Cardiac muscle cell (in vitro differentiated cells and primary cell): ENCODE measurements at regions not wholly inside any gene's neighbourhood (a gene's known extent, or its start where the extent isn't known, plus 50 kb on each side); places are given as distances from the start of the nearest gene placed in this dataset.
"Not testable (repeated sequence)": the region's sequence is repeated elsewhere in the genome, so short reads cannot be mapped to it uniquely, and the experiment has no call there.

Experiments used
- DNase-seq, 2 donors: peaks; one replicate each; pipeline versions ENCODE4 v3.0.0 to v3.0.0-alpha.2; 2010 to 2017; ENCODE audit warnings: low read depth in 1 of 2, low spot score in 1 of 2
- H3K27ac ChIP-seq: fragments of 200-600 bp; sonication (generic); 2 replicates; pipeline ENCODE4 v1.5.1; 2016
- H3K27me3 ChIP-seq: fragments of 200-600 bp; sonication (generic); 2 replicates; pipeline ENCODE4 v1.6.0; 2016; ENCODE audit warnings: control low read depth
- H3K36me3 ChIP-seq: fragments of 200-600 bp; sonication (generic); 2 replicates; pipeline ENCODE4 v1.5.1; 2016; ENCODE audit warnings: control low read depth
- H3K4me1 ChIP-seq: fragments of 200-600 bp; sonication (generic); 2 replicates; pipeline ENCODE4 v1.8.1; 2017; ENCODE audit warnings: low read depth, mild to moderate bottlenecking, mixed run types
- H3K4me3 ChIP-seq: fragments of 200-600 bp; sonication (generic); 2 replicates; pipeline ENCODE4 v1.5.1; 2016; ENCODE audit warnings: mild to moderate bottlenecking
- H3K9me3 ChIP-seq: fragments of 200-600 bp; sonication (generic); 2 replicates; pipeline ENCODE4 v1.5.1; 2017; ENCODE audit warnings: low read depth, mild to moderate bottlenecking, control low read depth
- TF ChIP-seq, protein P1 (sequence below): IDR thresholded peaks from 2 replicates; pipeline ENCODE4 v1.5.1; 2012; ENCODE audit warnings: low read depth, mild to moderate bottlenecking, low read length

DNA sequence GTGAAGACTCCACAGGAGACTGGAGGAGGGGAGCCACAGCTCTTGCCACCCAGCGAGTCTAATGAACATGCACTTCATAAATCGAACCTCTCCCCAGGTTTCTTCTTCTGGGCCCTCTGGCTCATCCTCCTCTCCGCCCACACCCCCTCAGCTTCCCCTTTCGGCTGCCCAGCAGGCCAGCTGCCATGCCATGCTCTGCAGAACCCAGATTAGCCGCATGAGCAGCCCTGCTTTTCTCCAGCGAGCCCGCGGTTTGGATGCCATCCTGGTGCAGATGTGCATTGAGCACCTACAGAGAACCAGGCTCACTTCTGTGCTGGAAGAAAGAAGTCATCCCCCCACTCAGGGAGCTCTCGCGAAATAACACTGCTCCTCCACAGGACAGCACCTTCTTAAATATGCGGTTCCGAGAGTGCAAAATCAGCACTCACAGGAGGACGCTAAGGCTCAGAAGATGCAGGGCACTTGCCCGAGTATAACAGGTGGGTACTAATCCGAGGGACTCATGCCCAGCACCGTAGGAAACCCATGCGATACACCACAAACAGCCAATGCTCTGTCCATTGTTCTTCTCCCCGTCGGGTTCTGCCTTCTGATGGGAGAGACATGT is 143.0 kb upstream of the THBS2 start:
- Histone ChIP-seq H3K27ac (no peak overlapping the region), H3K27me3 (no peaks in the 10 kb centered on the region), H3K9me3 (no peaks in the 10 kb centered on the region), H3K36me3 (no peaks in the 10 kb centered on the region), H3K4me1 (no peaks in the 10 kb centered on the region), H3K4me3 (no peak overlapping the region)
- TF ChIP-seq, protein P1, sequence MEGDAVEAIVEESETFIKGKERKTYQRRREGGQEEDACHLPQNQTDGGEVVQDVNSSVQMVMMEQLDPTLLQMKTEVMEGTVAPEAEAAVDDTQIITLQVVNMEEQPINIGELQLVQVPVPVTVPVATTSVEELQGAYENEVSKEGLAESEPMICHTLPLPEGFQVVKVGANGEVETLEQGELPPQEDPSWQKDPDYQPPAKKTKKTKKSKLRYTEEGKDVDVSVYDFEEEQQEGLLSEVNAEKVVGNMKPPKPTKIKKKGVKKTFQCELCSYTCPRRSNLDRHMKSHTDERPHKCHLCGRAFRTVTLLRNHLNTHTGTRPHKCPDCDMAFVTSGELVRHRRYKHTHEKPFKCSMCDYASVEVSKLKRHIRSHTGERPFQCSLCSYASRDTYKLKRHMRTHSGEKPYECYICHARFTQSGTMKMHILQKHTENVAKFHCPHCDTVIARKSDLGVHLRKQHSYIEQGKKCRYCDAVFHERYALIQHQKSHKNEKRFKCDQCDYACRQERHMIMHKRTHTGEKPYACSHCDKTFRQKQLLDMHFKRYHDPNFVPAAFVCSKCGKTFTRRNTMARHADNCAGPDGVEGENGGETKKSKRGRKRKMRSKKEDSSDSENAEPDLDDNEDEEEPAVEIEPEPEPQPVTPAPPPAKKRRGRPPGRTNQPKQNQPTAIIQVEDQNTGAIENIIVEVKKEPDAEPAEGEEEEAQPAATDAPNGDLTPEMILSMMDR, result no peak
- DNase-seq, result no peak

DNA sequence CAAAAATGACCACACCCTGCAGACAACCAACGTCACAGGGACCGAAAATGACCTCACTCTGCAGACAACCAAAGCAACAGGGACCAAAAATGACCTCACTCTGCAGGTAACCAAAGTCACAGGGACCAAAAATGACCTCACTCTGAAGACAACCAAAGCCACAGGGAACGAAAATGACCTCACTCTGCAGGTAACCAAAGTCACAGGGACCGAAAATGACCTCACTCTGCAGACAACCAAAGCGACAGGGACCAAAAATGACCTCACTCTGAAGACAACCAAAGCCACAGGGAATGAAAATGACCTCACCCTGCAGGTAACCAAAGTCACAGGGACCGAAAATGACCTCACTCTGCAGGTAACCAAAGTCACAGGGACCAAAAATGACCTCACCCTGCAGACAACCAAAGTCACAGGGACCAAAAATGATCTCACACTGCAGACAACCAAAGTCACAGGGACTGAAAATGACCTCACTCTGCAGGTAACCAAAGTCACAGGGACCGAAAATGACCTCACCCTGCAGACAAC is 142.4 kb upstream of the THBS2 start:
- not testable (repeated sequence) for H3K27ac ChIP-seq, DNase-seq, H3K4me1 ChIP-seq, H3K36me3 ChIP-seq, H3K9me3 ChIP-seq, H3K27me3 ChIP-seq, H3K4me3 ChIP-seq

DNA sequence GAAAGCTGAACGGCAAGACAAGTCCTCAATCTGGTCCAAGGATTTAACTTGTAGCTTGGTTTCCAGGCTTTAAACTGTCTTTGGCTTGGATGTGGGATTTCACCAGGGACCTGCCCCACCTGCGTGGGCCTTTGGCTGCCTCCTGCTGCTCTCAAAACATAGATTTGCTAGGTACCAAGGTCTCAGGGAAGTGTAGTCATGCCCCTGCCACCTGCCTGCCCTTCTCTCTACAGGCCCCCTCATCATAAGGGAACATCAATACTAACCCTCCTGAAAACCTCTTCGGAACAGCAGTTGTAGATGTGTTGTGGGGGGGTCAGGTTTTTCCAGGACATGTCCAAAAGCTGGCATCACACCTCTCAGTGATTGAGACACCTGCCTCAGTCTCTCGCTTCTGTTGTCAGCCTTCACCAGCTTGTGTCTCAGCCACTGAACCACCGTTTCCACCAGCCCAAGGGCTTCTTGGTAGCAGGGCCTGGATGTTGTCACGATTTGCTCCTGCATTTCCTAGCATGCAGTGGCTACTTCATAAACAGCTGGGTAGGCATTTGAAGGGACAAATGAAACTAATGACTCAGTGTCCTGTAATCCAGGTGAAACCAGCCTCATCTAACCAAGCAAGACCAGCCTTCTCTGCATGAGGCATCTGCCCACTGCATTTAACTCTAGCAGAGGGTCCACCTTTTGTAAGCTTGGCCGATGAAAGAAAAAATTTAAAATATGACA is 141.6 kb upstream of the THBS2 start:
- Histone ChIP-seq H3K27ac (no peak overlapping the region), H3K36me3 (no peaks in the 10 kb centered on the region), H3K4me1 (no peaks in the 10 kb centered on the region), H3K9me3 (no peaks in the 10 kb centered on the region), H3K27me3 (no peaks in the 10 kb centered on the region), H3K4me3 (no peak overlapping the region)
- TF ChIP-seq, protein P1, result no peak
- no peak for DNase-seq

DNA sequence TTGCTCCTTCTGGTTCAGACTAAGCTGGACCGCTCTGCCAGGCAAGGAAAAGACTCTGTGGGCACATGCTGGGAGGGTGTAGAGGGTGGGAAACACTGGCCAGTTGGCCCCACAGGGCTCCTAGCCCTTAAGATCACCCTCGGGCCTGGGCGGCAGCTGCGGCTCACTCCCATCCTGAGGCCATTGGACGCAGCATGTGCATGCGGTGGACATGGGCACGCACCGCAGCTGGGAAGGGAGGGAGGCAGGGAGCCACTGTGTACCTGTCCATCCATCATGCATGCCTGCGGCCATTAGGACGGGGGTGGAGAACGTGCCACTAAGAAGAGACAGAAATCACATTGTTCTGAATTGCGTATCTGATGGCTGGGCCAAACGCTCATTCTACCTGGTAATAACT is 140.1 kb upstream of the THBS2 start:
- TF ChIP-seq, protein P1, result no peak
- H3K9me3 ChIP-seq, result no peaks in the 10 kb centered on the region
- H3K36me3 ChIP-seq, result no peaks in the 10 kb centered on the region
- no peak for DNase-seq
- H3K27ac ChIP-seq, result no peak overlapping the region
- no peaks in the 10 kb centered on the region for H3K4me1 ChIP-seq
- no peaks in the 10 kb centered on the region for H3K27me3 ChIP-seq
- no peak overlapping the region for H3K4me3 ChIP-seq

DNA sequence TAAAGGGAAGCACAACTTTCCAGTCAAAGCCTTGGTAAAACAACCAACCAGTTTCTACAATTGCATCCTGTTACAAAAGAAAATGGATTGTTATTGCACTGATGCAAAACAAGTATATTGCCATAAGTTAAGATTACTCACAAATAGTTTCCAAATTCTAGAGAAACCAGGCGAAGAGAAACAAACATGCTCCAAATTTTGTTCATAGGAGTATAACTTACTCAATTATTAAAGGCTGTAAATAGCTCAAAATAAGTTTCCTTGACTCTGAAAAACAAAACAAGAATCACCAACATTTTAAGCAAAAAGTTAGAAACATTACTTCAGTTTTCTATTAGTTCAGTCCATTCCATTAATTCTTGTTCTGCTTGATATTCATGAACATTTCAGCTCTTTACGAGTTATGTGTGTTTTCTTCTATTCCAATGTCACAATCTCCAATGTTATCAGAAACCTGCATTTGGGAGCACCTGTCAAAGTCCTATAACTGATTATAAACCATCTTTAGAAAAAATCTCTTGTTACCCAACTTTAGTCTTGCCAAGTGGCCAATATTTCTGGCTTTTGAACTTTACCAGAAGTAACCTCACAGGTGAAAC is 137.9 kb upstream of the THBS2 start:
- Histone ChIP-seq H3K27me3 (no peaks in the 10 kb centered on the region), H3K27ac (no peak overlapping the region), H3K4me3 (no peak overlapping the region), H3K36me3 (no peaks in the 10 kb centered on the region), H3K9me3 (no peaks in the 10 kb centered on the region), H3K4me1 (no peaks in the 10 kb centered on the region)
- TF ChIP-seq, protein P1, result no peak
- DNase-seq, result no peak
